Keratinocyte (primary cell): ENCODE measurements at regions not wholly inside any gene's neighbourhood (a gene's known extent, or its start where the extent isn't known, plus 50 kb on each side); places are given as distances from the start of the nearest gene placed in this dataset.
A peak's percentile ranks its signal among the peaks of the same experiment; 100 is the strongest.

Experiments used
- DNase-seq: peaks from one replicate; pipeline ENCODE4 v3.0.0-alpha.2; 2011; ENCODE audit warnings: low read depth, missing footprints, low spot score
- FAIRE-seq: peaks from 2 replicates; lab custom pipeline; 2011; peaks lifted over from hg19 to GRCh38; lab: Jason Lieb, UNC
- H2AFZ ChIP-seq: 2 replicates; pipeline ENCODE4 v1.6.0; 2012; ENCODE audit warnings: low read length, control low read depth, inconsistent platforms; ENCODE audit not compliant: control insufficient read depth
- H3K27ac ChIP-seq: 2 replicates; pipeline ENCODE4 v1.5.1; 2011; ENCODE audit warnings: low read length; ENCODE audit not compliant: control insufficient read depth, insufficient read depth
- H3K27me3 ChIP-seq: 3 replicates; pipeline ENCODE4 v1.6.0; 2011; ENCODE audit warnings: low read length; ENCODE audit not compliant: control insufficient read depth, insufficient read depth; ENCODE audit errors: extremely low read depth
- H3K36me3 ChIP-seq, 2 experiments: 2 replicates in 1 of 2; 3 replicates in 1 of 2; pipeline ENCODE4 v1.5.1; 2011; ENCODE audit warnings: low read length in 2 of 2, mild to moderate bottlenecking in 1 of 2; ENCODE audit not compliant: control insufficient read depth in 2 of 2, insufficient read depth in 2 of 2; ENCODE audit errors: extremely low read depth in 1 of 2
- H3K4me1 ChIP-seq: 3 replicates; pipeline ENCODE4 v1.5.1; 2011; ENCODE audit warnings: low read length; ENCODE audit not compliant: control insufficient read depth, insufficient read depth; ENCODE audit errors: extremely low read depth
- H3K4me2 ChIP-seq: 3 replicates; pipeline ENCODE4 v1.6.0; 2011; ENCODE audit warnings: low read depth, low read length; ENCODE audit not compliant: control insufficient read depth, insufficient read depth; ENCODE audit errors: extremely low read depth
- H3K4me3 ChIP-seq, 3 experiments: fragments of 200-600 bp in 1 of 3; sonication (generic) in 1 of 3; 2 replicates in 2 of 3; 3 replicates in 1 of 3; pipeline ENCODE4 v1.5.1; 2011 to 2016; ENCODE audit warnings: low read length in 3 of 3, mild to moderate bottlenecking in 3 of 3, control low read depth in 2 of 3, inconsistent platforms in 1 of 3, low read depth in 1 of 3, mixed read lengths in 1 of 3, mixed run types in 1 of 3, moderate library complexity in 1 of 3; ENCODE audit not compliant: control insufficient read depth in 2 of 3, insufficient read depth in 2 of 3; ENCODE audit errors: extremely low read depth in 1 of 3
- H3K79me2 ChIP-seq: 2 replicates; pipeline ENCODE4 v1.6.0; 2012; ENCODE audit warnings: low read length; ENCODE audit not compliant: control insufficient read depth, insufficient read depth
- H3K9ac ChIP-seq: 3 replicates; pipeline ENCODE4 v1.6.0; 2011; ENCODE audit warnings: low read length; ENCODE audit not compliant: control insufficient read depth, insufficient read depth; ENCODE audit errors: extremely low read depth
- H3K9me1 ChIP-seq: 3 replicates; pipeline ENCODE4 v1.6.0; 2011; ENCODE audit warnings: low read length; ENCODE audit not compliant: control insufficient read depth, insufficient read depth; ENCODE audit errors: extremely low read depth
- H3K9me3 ChIP-seq: 2 replicates; pipeline ENCODE4 v1.5.1; 2012; ENCODE audit warnings: low read depth, low read length; ENCODE audit not compliant: control insufficient read depth
- H4K20me1 ChIP-seq: 3 replicates; pipeline ENCODE4 v1.6.0; 2011; ENCODE audit warnings: low read length; ENCODE audit not compliant: control insufficient read depth, insufficient read depth; ENCODE audit errors: extremely low read depth
- EZH2 ChIP-seq: IDR thresholded peaks from one replicate; pipeline ENCODE4 v1.6.1; 2012; ENCODE audit warnings: inconsistent platforms, mild to moderate bottlenecking, low read length, moderate library complexity
- dilution Hi-C: fragments of 300-500 bp; cut with MboI; formaldehyde crosslinking; loops from one replicate; pipeline ENCODE4 v1.7.0; 2020; ENCODE audit warnings: low sequenced_read_pairs; ENCODE audit not compliant: extremely low pct_ligation_motif_present
- TF ChIP-seq, protein P1 (sequence below), 3 experiments: IDR thresholded peaks in 1 of 3; conservative IDR thresholded peaks in 1 of 3; optimal IDR thresholded peaks in 1 of 3; 2 replicates in 2 of 3; 3 replicates in 1 of 3; pipeline versions ENCODE3 to v1.5.1; 2011; ENCODE audit warnings: low read length in 3 of 3, mild to moderate bottlenecking in 3 of 3, moderate library complexity in 2 of 3, control low read depth in 1 of 3, inconsistent platforms in 1 of 3; ENCODE audit not compliant: insufficient read depth in 2 of 3; ENCODE audit errors: extremely low read depth in 1 of 3

- H2AFZ ChIP-seq = no peak overlapping the region
- H3K4me3 ChIP-seq = no peak overlapping the region
- H3K4me2 ChIP-seq = no peak overlapping the region
- no peak overlapping the region for H3K9ac ChIP-seq
- no peaks in the 10 kb centered on the region for H3K79me2 ChIP-seq
- no peaks in the 10 kb centered on the region for H3K9me1 ChIP-seq
- no peak for DNase-seq
- no peaks in the 10 kb centered on the region for H4K20me1 ChIP-seq
- H3K36me3 ChIP-seq = no peaks in the 10 kb centered on the region
- TF ChIP-seq EZH2 = no peak
- TF ChIP-seq, protein P1, sequence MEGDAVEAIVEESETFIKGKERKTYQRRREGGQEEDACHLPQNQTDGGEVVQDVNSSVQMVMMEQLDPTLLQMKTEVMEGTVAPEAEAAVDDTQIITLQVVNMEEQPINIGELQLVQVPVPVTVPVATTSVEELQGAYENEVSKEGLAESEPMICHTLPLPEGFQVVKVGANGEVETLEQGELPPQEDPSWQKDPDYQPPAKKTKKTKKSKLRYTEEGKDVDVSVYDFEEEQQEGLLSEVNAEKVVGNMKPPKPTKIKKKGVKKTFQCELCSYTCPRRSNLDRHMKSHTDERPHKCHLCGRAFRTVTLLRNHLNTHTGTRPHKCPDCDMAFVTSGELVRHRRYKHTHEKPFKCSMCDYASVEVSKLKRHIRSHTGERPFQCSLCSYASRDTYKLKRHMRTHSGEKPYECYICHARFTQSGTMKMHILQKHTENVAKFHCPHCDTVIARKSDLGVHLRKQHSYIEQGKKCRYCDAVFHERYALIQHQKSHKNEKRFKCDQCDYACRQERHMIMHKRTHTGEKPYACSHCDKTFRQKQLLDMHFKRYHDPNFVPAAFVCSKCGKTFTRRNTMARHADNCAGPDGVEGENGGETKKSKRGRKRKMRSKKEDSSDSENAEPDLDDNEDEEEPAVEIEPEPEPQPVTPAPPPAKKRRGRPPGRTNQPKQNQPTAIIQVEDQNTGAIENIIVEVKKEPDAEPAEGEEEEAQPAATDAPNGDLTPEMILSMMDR (optimal IDR thresholded peaks at IDR 0.05 in 1 of 3, IDR thresholded peaks at IDR 0.05 in 1 of 3, conservative IDR thresholded peaks at IDR 0.05 in 1 of 3; ENCODE audit: extremely low read depth in 1 of 3, insufficient read depth in 2 of 3, low read length in 3 of 3) = no peak
- no peak for FAIRE-seq
- H3K9me3 ChIP-seq = peaks cover 16% of the 10 kb centered on the region
- dilution Hi-C loops = no loop called here
- H3K27ac ChIP-seq = no peak overlapping the region
- no peaks in the 10 kb centered on the region for H3K27me3 ChIP-seq
- peaks cover 8% of the 10 kb centered on the region for H3K4me1 ChIP-seq
Measured at GRCh38 chr3:67082533-67083024, 84.5 kb downstream of the KBTBD8 start.

- H2AFZ ChIP-seq = peak overlapping the region; percentile 64
- DNase-seq (peak; percentile 2), FAIRE-seq (peak; percentile 81)
- no peaks in the 10 kb centered on the region for H3K79me2 ChIP-seq
- no peak overlapping the region for H3K9ac ChIP-seq
- peaks cover 8% of the 10 kb centered on the region for H3K4me1 ChIP-seq
- H3K27me3 ChIP-seq = no peaks in the 10 kb centered on the region
- dilution Hi-C loops = no loop called here
- no peaks in the 10 kb centered on the region for H3K36me3 ChIP-seq
- H3K9me1 ChIP-seq = no peaks in the 10 kb centered on the region
- no peaks in the 10 kb centered on the region for H4K20me1 ChIP-seq
- H3K9me3 ChIP-seq = peaks cover 16% of the 10 kb centered on the region
- H3K27ac ChIP-seq = peak overlapping the region; percentile 33
- TF ChIP-seq, protein P1 (optimal IDR thresholded peaks at IDR 0.05 in 1 of 3, IDR thresholded peaks at IDR 0.05 in 1 of 3, conservative IDR thresholded peaks at IDR 0.05 in 1 of 3; ENCODE audit: extremely low read depth in 1 of 3, insufficient read depth in 2 of 3, low read length in 3 of 3) = no peak
- TF ChIP-seq EZH2 = no peak
- H3K4me2 ChIP-seq = peak overlapping the region; percentile 29
- no peak overlapping the region for H3K4me3 ChIP-seq
Measured at GRCh38 chr3:67083277-67083676, 85.2 kb downstream of the KBTBD8 start.
